ENCODE measurements at regions not wholly inside any gene's neighbourhood (a gene's known extent, or its start where the extent isn't known, plus 50 kb on each side); places are given as distances from the start of the nearest gene placed in this dataset.
"Not testable (repeated sequence)": the region's sequence is repeated elsewhere in the genome, so short reads cannot be mapped to it uniquely, and the experiment has no call there.

DNA sequence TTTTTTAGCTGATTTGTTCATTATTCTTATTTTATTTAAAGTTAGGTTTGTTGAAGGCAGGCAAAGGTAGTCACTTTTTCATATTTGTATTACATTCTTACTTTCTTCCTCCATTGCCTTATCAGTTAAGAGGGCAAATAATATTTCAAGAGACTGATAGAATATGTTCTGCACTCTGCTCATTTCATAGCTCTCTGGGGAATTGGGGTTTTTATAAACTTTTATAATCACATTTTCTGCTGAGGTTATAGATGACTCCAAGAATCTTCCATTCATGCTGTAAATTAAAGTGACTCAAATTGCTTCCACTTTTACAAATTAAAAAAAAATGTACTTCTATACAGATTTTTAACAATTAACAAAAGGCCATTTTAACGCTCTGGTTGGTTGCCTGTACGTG, 142.9 kb upstream of the PLGLB2 start:
- POLR2A ChIA-PET (ENCODE audit: unreplicated experiment); H3K79me2 ChIP-seq (ENCODE audit: low read length); DNase-seq; H3K9me3 ChIP-seq (ENCODE audit: low read length); H3K4me1 ChIP-seq (ENCODE audit: insufficient read depth, low read length); H3K36me3 ChIP-seq (ENCODE audit: low read depth, low read length); H3K27me3 ChIP-seq (ENCODE audit: low read length); H3F3A ChIP-seq (ENCODE audit: low read length, unreplicated experiment); H4K20me1 ChIP-seq (ENCODE audit: low read length); H3K4me2 ChIP-seq (ENCODE audit: low read length); H3K9me2 ChIP-seq (replicated peaks; ENCODE audit: low read length); H3K27ac ChIP-seq (ENCODE audit: low read length); intact Hi-C loops (cut with micrococcal nuclease); ATAC-seq; CTCF ChIA-PET; H3K9ac ChIP-seq (ENCODE audit: low read length); BruUV-seq (replicated peaks); H3K4me3 ChIP-seq (ENCODE audit: low read length); H2AFZ ChIP-seq (ENCODE audit: low read length): not testable (repeated sequence)

DNA sequence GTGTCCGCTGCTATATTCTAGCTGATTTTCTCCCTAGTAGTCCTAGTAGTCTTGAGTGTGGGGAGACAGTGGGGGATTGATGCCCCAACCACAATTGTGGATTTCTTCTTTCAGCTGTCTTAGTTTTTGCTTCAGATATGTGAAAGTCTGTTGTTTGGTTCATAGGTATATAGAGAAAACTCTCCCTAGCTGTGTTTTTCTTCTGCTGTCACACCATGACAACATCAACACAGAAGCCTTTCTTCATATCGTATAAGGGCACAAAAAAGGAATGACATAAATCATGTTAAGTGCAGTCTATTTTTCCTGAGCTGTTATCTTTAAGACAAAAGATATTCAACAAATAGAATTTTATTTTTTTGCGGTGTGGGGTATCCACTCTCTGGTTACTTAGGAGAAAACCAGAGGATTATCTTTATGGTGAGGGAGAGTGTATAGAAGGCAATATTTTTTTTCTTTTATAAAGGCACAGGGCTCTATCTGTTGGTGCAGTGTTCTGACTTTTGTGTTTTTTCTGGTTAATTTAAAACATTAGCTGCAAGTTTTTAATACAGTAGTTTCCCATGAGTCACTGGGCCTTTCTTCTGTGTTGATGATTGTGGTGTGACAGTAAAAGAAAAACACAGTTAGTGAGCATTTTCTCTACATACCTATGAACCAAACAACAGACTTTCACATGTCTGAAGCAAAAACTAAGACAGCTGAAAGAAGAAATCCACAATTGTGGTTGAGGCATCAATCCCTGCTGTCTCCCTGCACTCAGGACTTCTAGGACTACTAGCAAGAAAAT, 139.3 kb upstream of the PLGLB2 start:
- H4K20me1 ChIP-seq (ENCODE audit: low read length); BruUV-seq (replicated peaks); ATAC-seq; H3K27ac ChIP-seq (ENCODE audit: low read length); H3K4me3 ChIP-seq (ENCODE audit: low read length); H3K27me3 ChIP-seq (ENCODE audit: low read length); H3K9me3 ChIP-seq (ENCODE audit: low read length); H3K9me2 ChIP-seq (replicated peaks; ENCODE audit: low read length); H2AFZ ChIP-seq (ENCODE audit: low read length); DNase-seq; intact Hi-C loops (cut with micrococcal nuclease); H3K36me3 ChIP-seq (ENCODE audit: low read depth, low read length); H3K4me2 ChIP-seq (ENCODE audit: low read length); POLR2A ChIA-PET (ENCODE audit: unreplicated experiment); H3F3A ChIP-seq (ENCODE audit: low read length, unreplicated experiment); H3K79me2 ChIP-seq (ENCODE audit: low read length); CTCF ChIA-PET; H3K4me1 ChIP-seq (ENCODE audit: insufficient read depth, low read length); H3K9ac ChIP-seq (ENCODE audit: low read length): not testable (repeated sequence)

DNA sequence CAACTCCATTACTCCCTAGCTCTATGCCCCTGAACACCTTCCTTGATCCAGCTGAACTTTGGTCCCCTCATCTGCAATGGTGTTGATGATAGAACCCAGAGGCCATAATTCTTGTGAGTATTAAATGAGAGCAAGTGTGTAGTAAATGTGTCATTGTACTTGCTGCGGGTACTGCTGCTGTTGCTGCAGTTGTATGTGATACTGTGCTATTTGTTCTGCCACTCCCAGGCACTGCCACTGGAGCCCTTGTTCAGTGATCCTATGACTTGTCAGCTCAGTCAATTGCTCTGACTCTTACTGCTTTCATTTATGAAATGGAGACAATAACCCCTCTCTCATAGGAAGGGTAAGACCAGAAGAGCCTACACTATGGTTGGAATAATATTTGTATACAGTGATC, 136.9 kb upstream of the PLGLB2 start:
- H3K27ac ChIP-seq (ENCODE audit: low read length); POLR2A ChIA-PET (ENCODE audit: unreplicated experiment); H3K4me2 ChIP-seq (ENCODE audit: low read length); H3K9ac ChIP-seq (ENCODE audit: low read length); H3K36me3 ChIP-seq (ENCODE audit: low read depth, low read length); H3K4me3 ChIP-seq (ENCODE audit: low read length); H3K9me3 ChIP-seq (ENCODE audit: low read length); ATAC-seq; H3K4me1 ChIP-seq (ENCODE audit: insufficient read depth, low read length); DNase-seq; H2AFZ ChIP-seq (ENCODE audit: low read length); H3K27me3 ChIP-seq (ENCODE audit: low read length); H3K9me2 ChIP-seq (replicated peaks; ENCODE audit: low read length); H3K79me2 ChIP-seq (ENCODE audit: low read length); BruUV-seq (replicated peaks); intact Hi-C loops (cut with micrococcal nuclease); H3F3A ChIP-seq (ENCODE audit: low read length, unreplicated experiment); H4K20me1 ChIP-seq (ENCODE audit: low read length); CTCF ChIA-PET: not testable (repeated sequence)

DNA sequence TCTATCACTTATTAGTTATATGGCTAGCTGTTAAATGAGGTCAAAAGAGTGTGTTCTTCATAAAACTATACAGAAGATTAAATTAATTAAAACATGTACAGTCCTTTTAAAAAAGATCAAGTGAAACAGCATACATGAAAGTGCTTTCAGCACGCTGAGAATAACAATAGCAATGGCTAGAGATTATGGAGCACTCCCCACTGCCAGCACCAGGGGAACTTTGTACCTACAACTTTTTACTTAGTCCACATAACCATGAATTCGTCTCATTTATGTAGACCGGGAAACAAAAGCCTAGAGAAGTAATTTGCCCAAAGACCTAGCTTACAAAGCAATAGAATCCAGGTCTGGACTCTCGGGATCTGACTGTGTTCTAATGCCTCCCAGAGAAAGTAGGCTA, 136.5 kb upstream of the PLGLB2 start:
- H3K4me3 ChIP-seq (ENCODE audit: low read length); H3K9me2 ChIP-seq (replicated peaks; ENCODE audit: low read length); DNase-seq; H2AFZ ChIP-seq (ENCODE audit: low read length); H3K79me2 ChIP-seq (ENCODE audit: low read length); H3K9me3 ChIP-seq (ENCODE audit: low read length); H4K20me1 ChIP-seq (ENCODE audit: low read length); intact Hi-C loops (cut with micrococcal nuclease); ATAC-seq; BruUV-seq (replicated peaks); H3K36me3 ChIP-seq (ENCODE audit: low read depth, low read length); H3K9ac ChIP-seq (ENCODE audit: low read length); H3K4me2 ChIP-seq (ENCODE audit: low read length); H3K27me3 ChIP-seq (ENCODE audit: low read length); POLR2A ChIA-PET (ENCODE audit: unreplicated experiment); CTCF ChIA-PET; H3F3A ChIP-seq (ENCODE audit: low read length, unreplicated experiment); H3K27ac ChIP-seq (ENCODE audit: low read length); H3K4me1 ChIP-seq (ENCODE audit: insufficient read depth, low read length): not testable (repeated sequence)

DNA sequence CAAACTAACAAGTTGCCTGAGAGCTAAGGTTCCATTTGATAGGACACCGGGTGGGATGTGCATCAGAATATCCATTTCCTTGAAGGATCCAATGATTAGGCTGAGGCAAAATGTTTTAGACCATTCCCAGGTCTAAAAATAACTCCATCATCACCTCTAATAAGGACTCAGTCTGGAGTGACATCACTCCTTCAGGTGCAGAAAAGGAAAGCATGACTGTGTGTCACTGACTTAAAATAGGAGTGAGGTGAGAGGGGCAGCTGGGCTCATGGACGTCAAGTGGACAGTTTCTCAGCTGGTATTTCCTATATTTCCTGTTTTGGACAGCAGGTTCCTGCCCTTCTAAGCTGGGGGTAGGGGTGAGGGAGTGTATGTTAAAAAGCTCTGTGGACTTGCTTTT, 135.9 kb upstream of the PLGLB2 start:
- H3K27me3 ChIP-seq (ENCODE audit: low read length); H4K20me1 ChIP-seq (ENCODE audit: low read length); H3K36me3 ChIP-seq (ENCODE audit: low read depth, low read length); H3K27ac ChIP-seq (ENCODE audit: low read length); H3K9ac ChIP-seq (ENCODE audit: low read length); H3K4me2 ChIP-seq (ENCODE audit: low read length); H3K4me1 ChIP-seq (ENCODE audit: insufficient read depth, low read length); H3K4me3 ChIP-seq (ENCODE audit: low read length); DNase-seq; H2AFZ ChIP-seq (ENCODE audit: low read length); H3K79me2 ChIP-seq (ENCODE audit: low read length); intact Hi-C loops (cut with micrococcal nuclease); BruUV-seq (replicated peaks); POLR2A ChIA-PET (ENCODE audit: unreplicated experiment); ATAC-seq; H3K9me2 ChIP-seq (replicated peaks; ENCODE audit: low read length); CTCF ChIA-PET; H3K9me3 ChIP-seq (ENCODE audit: low read length); H3F3A ChIP-seq (ENCODE audit: low read length, unreplicated experiment): not testable (repeated sequence)

DNA sequence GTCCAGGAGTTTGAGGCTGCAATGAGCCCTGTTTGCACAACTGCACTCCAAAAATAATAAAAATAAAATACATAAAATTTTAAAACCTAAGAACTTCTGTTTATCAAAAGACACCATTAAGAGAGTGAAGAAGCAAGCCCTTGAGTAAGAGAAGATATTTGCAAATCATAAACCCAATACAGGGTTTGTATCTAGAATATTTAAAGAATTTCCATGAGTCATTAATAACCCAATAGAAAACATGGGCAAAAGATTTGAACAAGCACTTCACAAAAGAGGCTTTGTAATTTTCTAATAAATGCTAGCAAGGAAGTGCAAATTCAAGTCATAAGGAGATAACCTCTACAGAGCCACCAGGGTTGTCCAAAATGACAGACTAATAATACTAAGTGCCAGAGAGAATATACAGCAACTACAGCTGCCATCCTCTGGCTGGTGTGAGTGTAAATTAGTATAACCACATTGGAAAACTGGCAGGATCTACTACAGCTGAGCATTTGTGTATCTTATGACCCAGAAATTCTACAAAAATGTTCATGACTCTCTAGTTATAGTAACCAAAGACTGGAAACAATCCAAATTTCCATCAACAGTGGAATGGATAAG, 133.0 kb upstream of the PLGLB2 start:
- H3K36me3 ChIP-seq (ENCODE audit: low read depth, low read length); H3K79me2 ChIP-seq (ENCODE audit: low read length); H3K9me2 ChIP-seq (replicated peaks; ENCODE audit: low read length); H3K9ac ChIP-seq (ENCODE audit: low read length); H2AFZ ChIP-seq (ENCODE audit: low read length); intact Hi-C loops (cut with micrococcal nuclease); H4K20me1 ChIP-seq (ENCODE audit: low read length); H3K4me2 ChIP-seq (ENCODE audit: low read length); H3K4me1 ChIP-seq (ENCODE audit: insufficient read depth, low read length); DNase-seq; POLR2A ChIA-PET (ENCODE audit: unreplicated experiment); CTCF ChIA-PET; H3K4me3 ChIP-seq (ENCODE audit: low read length); H3K27me3 ChIP-seq (ENCODE audit: low read length); H3K27ac ChIP-seq (ENCODE audit: low read length); H3F3A ChIP-seq (ENCODE audit: low read length, unreplicated experiment); H3K9me3 ChIP-seq (ENCODE audit: low read length): not testable (repeated sequence)
- ATAC-seq, result peak; percentile 90
- BruUV-seq (replicated peaks), result TSS peak; percentile 35

DNA sequence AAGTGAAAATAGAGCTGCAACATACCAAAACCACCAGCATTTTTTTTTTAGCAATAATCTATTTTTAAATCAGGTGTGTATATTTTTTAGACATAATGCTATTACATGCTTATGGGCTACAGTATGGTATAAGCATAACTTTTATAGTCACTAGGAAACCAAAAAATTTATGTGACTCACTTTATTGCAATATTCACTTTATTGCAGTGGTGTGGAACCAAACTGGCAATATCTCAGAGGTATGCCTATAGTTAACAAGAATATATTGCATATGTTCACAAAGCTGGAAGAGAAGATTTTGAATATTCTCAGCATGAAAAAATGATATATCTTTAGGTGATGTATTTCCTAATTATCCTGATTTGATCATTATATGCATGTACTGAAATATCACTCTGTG, 128.8 kb upstream of the PLGLB2 start:
- DNase-seq; H3K79me2 ChIP-seq (ENCODE audit: low read length); H3K4me2 ChIP-seq (ENCODE audit: low read length); H4K20me1 ChIP-seq (ENCODE audit: low read length); H3K9me3 ChIP-seq (ENCODE audit: low read length); H2AFZ ChIP-seq (ENCODE audit: low read length); H3K4me3 ChIP-seq (ENCODE audit: low read length); H3F3A ChIP-seq (ENCODE audit: low read length, unreplicated experiment); H3K9me2 ChIP-seq (replicated peaks; ENCODE audit: low read length); BruUV-seq (replicated peaks); H3K27ac ChIP-seq (ENCODE audit: low read length); H3K4me1 ChIP-seq (ENCODE audit: insufficient read depth, low read length); H3K36me3 ChIP-seq (ENCODE audit: low read depth, low read length); H3K9ac ChIP-seq (ENCODE audit: low read length); POLR2A ChIA-PET (ENCODE audit: unreplicated experiment); CTCF ChIA-PET; H3K27me3 ChIP-seq (ENCODE audit: low read length); intact Hi-C loops (cut with micrococcal nuclease): not testable (repeated sequence)
- ATAC-seq, result peak; percentile 46

Measured in PC-3 (cell line).